DMS79 treated with DMSO at 0.1 percent for 48 hours (cell line): ENCODE measurements at regions not wholly inside any gene's neighbourhood (a gene's known extent, or its start where the extent isn't known, plus 50 kb on each side); places are given as distances from the start of the nearest gene placed in this dataset.

Experiments
- DNase-seq: peaks from one replicate; lab custom pipeline; 2025; lab: John Stamatoyannopoulos, UW

- DNase-seq: no peak
Observed at GRCh38 chr3:147937891-147938290, 528.7 kb downstream of the ZIC1 start.

GRCh38 chr3:147939425-147939824 lies 530.3 kb downstream of the ZIC1 start:
- DNase-seq: no peak

GRCh38 chr3:147939839-147940238 lies 530.7 kb downstream of the ZIC1 start:
- no peak for DNase-seq

- no peak for DNase-seq
Observed at GRCh38 chr3:147940405-147941193, 531.4 kb downstream of the ZIC1 start.

- DNase-seq: no peak
Observed at GRCh38 chr3:147941969-147942368, 532.8 kb downstream of the ZIC1 start.

- DNase-seq: no peak
Observed at GRCh38 chr3:147943265-147943945, 534.2 kb downstream of the ZIC1 start.

- no peak for DNase-seq
Observed at GRCh38 chr3:147945968-147946519, 536.9 kb downstream of the ZIC1 start.

- DNase-seq: no peak
Observed at GRCh38 chr3:147956615-147957014, 547.5 kb downstream of the ZIC1 start.

GRCh38 chr3:147958754-147959153 lies 549.6 kb downstream of the ZIC1 start:
- DNase-seq: no peak

- no peak for DNase-seq
Observed at GRCh38 chr3:147960786-147961185, 551.6 kb downstream of the ZIC1 start.

GRCh38 chr3:147962408-147963164 lies 553.4 kb downstream of the ZIC1 start:
- no peak for DNase-seq

GRCh38 chr3:147963711-147964110 lies 554.5 kb downstream of the ZIC1 start:
- DNase-seq: no peak

GRCh38 chr3:147975165-147975564 lies 566.0 kb downstream of the ZIC1 start:
- DNase-seq: no peak

GRCh38 chr3:147977001-147977400 lies 567.8 kb downstream of the ZIC1 start:
- no peak for DNase-seq

GRCh38 chr3:147987549-147987948 lies 578.4 kb downstream of the ZIC1 start:
- DNase-seq: no peak

- DNase-seq: no peak
Observed at GRCh38 chr3:147989344-147989743, 580.2 kb downstream of the ZIC1 start.

GRCh38 chr3:148002705-148003205 lies 593.6 kb downstream of the ZIC1 start:
- no peak for DNase-seq

- no peak for DNase-seq
Observed at GRCh38 chr3:148004331-148004730, 595.2 kb downstream of the ZIC1 start.

- DNase-seq: no peak
Observed at GRCh38 chr3:148005456-148005855, 596.3 kb downstream of the ZIC1 start.

GRCh38 chr3:148006508-148006907 lies 597.3 kb downstream of the ZIC1 start:
- no peak for DNase-seq

- DNase-seq: no peak
Observed at GRCh38 chr3:148008591-148008990, 599.4 kb downstream of the ZIC1 start.

GRCh38 chr3:148020861-148021260 lies 611.7 kb downstream of the ZIC1 start:
- DNase-seq: no peak
